OCI-LY3 (cell line): ENCODE measurements at regions not wholly inside any gene's neighbourhood (a gene's known extent, or its start where the extent isn't known, plus 50 kb on each side); places are given as distances from the start of the nearest gene placed in this dataset.

ENCODE experiments used
- H2AFZ ChIP-seq: fragments of 200-600, 300-600 bp; shearing (Covaris generic); 2 replicates; pipeline ENCODE4 v1.6.0; 2014; ENCODE audit warnings: antibody characterized with exemption, low read depth, low read length
- H3K27ac ChIP-seq: fragments of 200-600, 300-600 bp; sonication (generic); 2 replicates; pipeline ENCODE4 v1.5.1; 2014; ENCODE audit warnings: mild to moderate bottlenecking, low read length, moderate library complexity, mixed read lengths
- H3K27me3 ChIP-seq: fragments of 200-600, 300-600 bp; sonication (generic); 2 replicates; pipeline ENCODE4 v1.6.1; 2014; ENCODE audit warnings: low read depth, low read length, mixed read lengths
- H3K36me3 ChIP-seq: fragments of 200-600, 300-600 bp; sonication (generic); replicated peaks from 2 replicates; pipeline ENCODE3; 2014; ENCODE audit warnings: low read depth, low read length, mixed read lengths
- H3K4me1 ChIP-seq: fragments of 300-600, 200-600 bp; sonication (generic); 2 replicates; pipeline ENCODE4 v1.6.1; 2014; ENCODE audit warnings: low read length, mixed read lengths
- H3K4me2 ChIP-seq: fragments of 200-600, 300-600 bp; sonication (generic); 2 replicates; pipeline ENCODE4 v1.6.1; 2014; ENCODE audit warnings: low read length, mixed read lengths
- H3K4me3 ChIP-seq: fragments of 300-600, 200-600 bp; sonication (generic); 2 replicates; pipeline ENCODE4 v1.5.1; 2014; ENCODE audit warnings: antibody characterized with exemption, mild to moderate bottlenecking, low read length, moderate library complexity
- H3K79me2 ChIP-seq: fragments of 300-600, 200-600 bp; shearing (Covaris generic); 2 replicates; pipeline ENCODE4 v1.6.1; 2014; ENCODE audit warnings: mild to moderate bottlenecking, low read length, mixed read lengths
- H3K9ac ChIP-seq: fragments of 300-600, 200-600 bp; shearing (Covaris generic); 2 replicates; pipeline ENCODE4 v1.6.0; 2014; ENCODE audit warnings: mild to moderate bottlenecking, low read length, moderate library complexity
- H3K9me3 ChIP-seq: fragments of 200-600, 300-600 bp; shearing (Covaris generic); 2 replicates; pipeline ENCODE4 v1.6.1; 2014; ENCODE audit warnings: low read length, mixed read lengths; ENCODE audit not compliant: insufficient read depth
- H4K20me1 ChIP-seq: fragments of 200-600, 300-600 bp; sonication (generic); 2 replicates; pipeline ENCODE4 v1.6.1; 2016; ENCODE audit warnings: low read length, mixed read lengths; ENCODE audit not compliant: insufficient read depth
- EZH2phosphoT487 ChIP-seq: fragments of 200-600 bp; shearing (Covaris generic); IDR thresholded peaks from 2 replicates; pipeline ENCODE4 v1.6.1; 2018; ENCODE audit warnings: antibody characterized with exemption, mixed run types, low read depth
- TF ChIP-seq, protein P1 (sequence below): fragments of 200-600, 300-600 bp; sonication (generic); IDR thresholded peaks from 2 replicates; pipeline ENCODE4 v1.5.1; 2014; ENCODE audit warnings: antibody characterized with exemption, low read length, low read depth

DNA sequence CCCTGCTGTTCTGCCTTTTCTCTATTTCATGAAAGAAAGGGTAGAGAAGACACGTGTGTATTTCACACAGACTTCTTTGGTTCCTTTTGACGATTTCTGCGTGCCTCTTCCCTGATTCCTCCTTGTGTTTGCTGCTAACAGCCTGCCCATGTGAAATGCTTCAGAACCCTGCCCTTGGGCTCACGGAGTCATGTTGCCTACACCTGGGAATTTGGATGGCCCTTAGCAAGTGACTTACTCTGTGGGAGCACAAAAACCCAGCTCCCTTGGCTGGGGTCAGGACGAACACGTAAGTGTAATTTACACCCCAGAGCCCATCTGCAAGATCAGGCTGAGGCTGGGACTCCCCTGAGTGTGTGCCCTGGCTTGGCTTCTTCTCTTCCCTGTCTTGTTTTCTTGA is 220.3 kb upstream of the BCOR start:
- H3K9ac ChIP-seq = no peak overlapping the region
- no peak overlapping the region for H3K27ac ChIP-seq
- no peak overlapping the region for H3K4me2 ChIP-seq
- H3K27me3 ChIP-seq = no peaks in the 10 kb centered on the region
- no peak overlapping the region for H3K4me3 ChIP-seq
- H3K36me3 ChIP-seq = no peaks in the 10 kb centered on the region
- no peaks in the 10 kb centered on the region for H3K79me2 ChIP-seq
- peaks cover 2% of the 10 kb centered on the region; the same call in 1 of the 2 replicates for H3K9me3 ChIP-seq
- peaks cover 10% of the 10 kb centered on the region for H3K4me1 ChIP-seq
- H4K20me1 ChIP-seq = no peaks in the 10 kb centered on the region
- TF ChIP-seq, protein P1, sequence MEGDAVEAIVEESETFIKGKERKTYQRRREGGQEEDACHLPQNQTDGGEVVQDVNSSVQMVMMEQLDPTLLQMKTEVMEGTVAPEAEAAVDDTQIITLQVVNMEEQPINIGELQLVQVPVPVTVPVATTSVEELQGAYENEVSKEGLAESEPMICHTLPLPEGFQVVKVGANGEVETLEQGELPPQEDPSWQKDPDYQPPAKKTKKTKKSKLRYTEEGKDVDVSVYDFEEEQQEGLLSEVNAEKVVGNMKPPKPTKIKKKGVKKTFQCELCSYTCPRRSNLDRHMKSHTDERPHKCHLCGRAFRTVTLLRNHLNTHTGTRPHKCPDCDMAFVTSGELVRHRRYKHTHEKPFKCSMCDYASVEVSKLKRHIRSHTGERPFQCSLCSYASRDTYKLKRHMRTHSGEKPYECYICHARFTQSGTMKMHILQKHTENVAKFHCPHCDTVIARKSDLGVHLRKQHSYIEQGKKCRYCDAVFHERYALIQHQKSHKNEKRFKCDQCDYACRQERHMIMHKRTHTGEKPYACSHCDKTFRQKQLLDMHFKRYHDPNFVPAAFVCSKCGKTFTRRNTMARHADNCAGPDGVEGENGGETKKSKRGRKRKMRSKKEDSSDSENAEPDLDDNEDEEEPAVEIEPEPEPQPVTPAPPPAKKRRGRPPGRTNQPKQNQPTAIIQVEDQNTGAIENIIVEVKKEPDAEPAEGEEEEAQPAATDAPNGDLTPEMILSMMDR = no peak
- no peak for TF ChIP-seq EZH2phosphoT487
- H2AFZ ChIP-seq = no peak overlapping the region

DNA sequence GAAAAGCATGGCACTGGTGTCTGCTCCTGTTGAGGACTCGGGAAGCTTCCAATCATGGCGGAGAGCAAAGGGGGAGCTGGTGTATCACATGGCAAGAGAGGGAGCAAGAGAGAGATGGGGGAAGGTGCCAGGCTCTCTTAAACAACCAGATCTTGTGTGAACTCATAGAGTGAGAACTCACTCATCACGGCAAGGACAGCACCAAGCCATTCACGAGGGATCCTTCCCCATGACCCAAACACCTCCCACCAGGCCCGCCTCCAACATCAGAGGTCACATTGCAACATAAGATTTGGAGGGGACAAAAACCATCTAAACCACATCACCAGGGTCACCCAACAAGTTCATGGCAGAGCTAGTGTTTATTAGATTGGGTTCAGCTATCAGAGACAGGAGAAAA is 218.7 kb upstream of the BCOR start:
- Histone ChIP-seq H2AFZ (no peak overlapping the region), H3K27me3 (no peaks in the 10 kb centered on the region)

DNA sequence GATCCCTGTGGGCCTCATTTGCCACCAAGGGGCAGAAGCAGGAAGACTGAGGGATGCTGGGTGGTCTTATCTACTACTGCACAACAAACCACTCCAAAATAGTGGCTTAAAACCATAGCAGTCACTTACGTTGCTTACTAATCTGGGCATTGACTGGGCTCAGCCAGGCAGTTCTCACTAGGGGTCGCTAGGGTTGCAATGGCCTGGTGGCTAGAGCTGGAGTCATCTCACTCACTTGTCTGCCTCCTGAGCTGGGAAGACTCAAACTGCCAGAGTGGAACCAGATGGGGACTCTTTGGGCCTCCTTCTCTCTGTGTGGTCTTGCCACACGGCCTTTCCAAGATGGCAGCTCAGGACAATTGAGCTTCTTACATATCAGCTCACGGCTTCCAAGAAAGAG is 216.3 kb upstream of the BCOR start:
- Histone ChIP-seq H3K36me3 (no peaks in the 10 kb centered on the region), H3K79me2 (no peaks in the 10 kb centered on the region), H3K9ac (no peak overlapping the region), H3K4me3 (no peak overlapping the region), H3K27me3 (no peaks in the 10 kb centered on the region), H3K4me1 (peaks cover 13% of the 10 kb centered on the region), H2AFZ (no peak overlapping the region), H3K4me2 (no peak overlapping the region), H3K9me3 (no peaks in the 10 kb centered on the region), H3K27ac (no peak overlapping the region), H4K20me1 (no peaks in the 10 kb centered on the region)
- TF ChIP-seq, protein P1 = peak; percentile 30
- TF ChIP-seq EZH2phosphoT487 = no peak

More for the DNA sequence above, 218.7 kb upstream of the BCOR start:
- Histone ChIP-seq H3K4me1 (peaks cover 13% of the 10 kb centered on the region), H3K36me3 (no peaks in the 10 kb centered on the region), H4K20me1 (no peaks in the 10 kb centered on the region), H3K9me3 (peaks cover 2% of the 10 kb centered on the region; the same call in 1 of the 2 replicates), H3K4me2 (no peak overlapping the region), H3K79me2 (no peaks in the 10 kb centered on the region), H3K9ac (no peak overlapping the region), H3K27ac (no peak overlapping the region), H3K4me3 (no peak overlapping the region)
- TF ChIP-seq, protein P1 = no peak
- no peak for TF ChIP-seq EZH2phosphoT487

DNA sequence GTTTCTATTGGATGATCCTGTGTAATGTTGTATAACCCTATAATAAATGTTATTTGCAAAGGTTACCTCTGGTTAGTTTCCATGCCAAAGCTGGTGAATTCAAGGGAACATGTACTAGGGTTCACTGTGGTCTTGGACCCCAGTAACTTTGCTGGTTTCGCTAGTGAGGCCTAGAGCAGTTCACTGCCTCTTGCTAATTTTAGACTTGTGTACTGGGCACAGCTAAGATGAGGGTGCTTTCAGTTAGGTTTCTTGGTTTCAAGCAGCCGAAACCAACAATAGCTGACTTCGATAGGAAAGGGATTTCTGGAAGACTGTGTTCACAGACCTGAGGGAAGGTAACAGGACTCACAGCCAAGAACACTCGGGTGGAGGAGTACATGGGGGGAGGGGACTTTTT is 215.5 kb upstream of the BCOR start:
- no peak overlapping the region for H3K4me2 ChIP-seq
- no peak overlapping the region for H3K4me3 ChIP-seq
- no peaks in the 10 kb centered on the region for H4K20me1 ChIP-seq
- TF ChIP-seq, protein P1 = no peak
- no peak for TF ChIP-seq EZH2phosphoT487
- no peak overlapping the region for H3K27ac ChIP-seq
- H3K79me2 ChIP-seq = no peaks in the 10 kb centered on the region
- H2AFZ ChIP-seq = peak overlapping the region; percentile 59; the same call in 1 of the 2 replicates
- H3K4me1 ChIP-seq = peaks cover 13% of the 10 kb centered on the region
- H3K36me3 ChIP-seq = no peaks in the 10 kb centered on the region
- H3K9me3 ChIP-seq = no peaks in the 10 kb centered on the region
- H3K27me3 ChIP-seq = no peaks in the 10 kb centered on the region
- no peak overlapping the region for H3K9ac ChIP-seq
